ENCODE measurements at regions not wholly inside any gene's neighbourhood (a gene's known extent, or its start where the extent isn't known, plus 50 kb on each side); places are given as distances from the start of the nearest gene placed in this dataset.

GRCh38 chr12:102653406-102653805, 173.0 kb upstream of the IGF1 start:
- TF ChIP-seq CTCF (IDR thresholded peaks at IDR 0.05) (no peak), EP300 (IDR thresholded peaks at IDR 0.05) (no peak)

Data from gastroesophageal sphincter (tissue), 3 donors.